ENCODE measurements at regions not wholly inside any gene's neighbourhood (a gene's known extent, or its start where the extent isn't known, plus 50 kb on each side); places are given as distances from the start of the nearest gene placed in this dataset.

DNA sequence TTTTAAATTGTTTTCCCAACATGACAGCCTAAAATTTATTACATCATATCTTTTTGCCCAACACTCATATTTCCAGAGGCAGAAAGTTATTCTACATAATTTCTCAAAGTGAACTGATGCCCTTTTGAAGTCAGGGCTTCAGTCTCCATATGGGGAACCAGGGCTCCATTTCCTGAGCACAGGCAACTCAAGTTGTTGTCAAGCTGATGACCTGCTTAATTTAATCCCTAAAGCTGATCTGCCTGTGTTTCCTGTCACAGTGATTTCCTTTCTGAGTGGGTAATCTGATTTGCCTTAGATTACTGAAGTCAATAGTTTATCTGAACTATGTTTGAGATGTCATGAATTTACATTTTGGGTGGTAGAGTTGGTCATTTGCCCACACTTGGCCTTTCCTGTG lies 932.1 kb upstream of the MANEA start:
- ATAC-seq, result no peak
- Histone ChIP-seq H3K27me3 (no peaks in the 10 kb centered on the region), H3K27ac (no peak overlapping the region), H3K4me1 (no peaks in the 10 kb centered on the region), H3K9me3 (no peaks in the 10 kb centered on the region), H3K4me3 (no peak overlapping the region), H3K36me3 (no peaks in the 10 kb centered on the region)
- TF ChIP-seq POLR2AphosphoS5 (IDR thresholded peaks at IDR 0.05) (no peak), EP300 (IDR thresholded peaks at IDR 0.05) (no peak), POLR2A (IDR thresholded peaks at IDR 0.05) (no peak)
- TF ChIP-seq, protein P1, sequence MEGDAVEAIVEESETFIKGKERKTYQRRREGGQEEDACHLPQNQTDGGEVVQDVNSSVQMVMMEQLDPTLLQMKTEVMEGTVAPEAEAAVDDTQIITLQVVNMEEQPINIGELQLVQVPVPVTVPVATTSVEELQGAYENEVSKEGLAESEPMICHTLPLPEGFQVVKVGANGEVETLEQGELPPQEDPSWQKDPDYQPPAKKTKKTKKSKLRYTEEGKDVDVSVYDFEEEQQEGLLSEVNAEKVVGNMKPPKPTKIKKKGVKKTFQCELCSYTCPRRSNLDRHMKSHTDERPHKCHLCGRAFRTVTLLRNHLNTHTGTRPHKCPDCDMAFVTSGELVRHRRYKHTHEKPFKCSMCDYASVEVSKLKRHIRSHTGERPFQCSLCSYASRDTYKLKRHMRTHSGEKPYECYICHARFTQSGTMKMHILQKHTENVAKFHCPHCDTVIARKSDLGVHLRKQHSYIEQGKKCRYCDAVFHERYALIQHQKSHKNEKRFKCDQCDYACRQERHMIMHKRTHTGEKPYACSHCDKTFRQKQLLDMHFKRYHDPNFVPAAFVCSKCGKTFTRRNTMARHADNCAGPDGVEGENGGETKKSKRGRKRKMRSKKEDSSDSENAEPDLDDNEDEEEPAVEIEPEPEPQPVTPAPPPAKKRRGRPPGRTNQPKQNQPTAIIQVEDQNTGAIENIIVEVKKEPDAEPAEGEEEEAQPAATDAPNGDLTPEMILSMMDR (IDR thresholded peaks at IDR 0.05), result no peak

DNA sequence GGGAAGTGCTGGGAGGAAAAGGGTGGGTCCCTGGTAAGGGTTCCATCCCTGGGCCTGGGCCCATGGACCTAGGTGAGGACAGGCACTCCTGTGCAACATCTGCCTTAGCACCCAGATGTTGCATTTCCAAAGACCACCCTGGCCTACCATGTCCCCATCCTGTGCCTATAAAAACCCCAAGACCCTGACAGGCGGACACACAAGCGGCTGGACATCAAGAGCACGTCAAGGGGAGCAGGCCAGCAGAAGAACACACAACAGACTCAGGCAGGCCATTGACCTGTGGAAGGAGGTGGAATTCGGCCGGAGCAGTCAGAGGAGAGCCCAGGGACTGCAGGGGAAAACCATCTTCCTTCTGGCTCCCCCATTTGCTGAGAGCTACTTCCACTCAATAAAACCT lies 937.8 kb upstream of the MANEA start:
- no peak for ATAC-seq

DNA sequence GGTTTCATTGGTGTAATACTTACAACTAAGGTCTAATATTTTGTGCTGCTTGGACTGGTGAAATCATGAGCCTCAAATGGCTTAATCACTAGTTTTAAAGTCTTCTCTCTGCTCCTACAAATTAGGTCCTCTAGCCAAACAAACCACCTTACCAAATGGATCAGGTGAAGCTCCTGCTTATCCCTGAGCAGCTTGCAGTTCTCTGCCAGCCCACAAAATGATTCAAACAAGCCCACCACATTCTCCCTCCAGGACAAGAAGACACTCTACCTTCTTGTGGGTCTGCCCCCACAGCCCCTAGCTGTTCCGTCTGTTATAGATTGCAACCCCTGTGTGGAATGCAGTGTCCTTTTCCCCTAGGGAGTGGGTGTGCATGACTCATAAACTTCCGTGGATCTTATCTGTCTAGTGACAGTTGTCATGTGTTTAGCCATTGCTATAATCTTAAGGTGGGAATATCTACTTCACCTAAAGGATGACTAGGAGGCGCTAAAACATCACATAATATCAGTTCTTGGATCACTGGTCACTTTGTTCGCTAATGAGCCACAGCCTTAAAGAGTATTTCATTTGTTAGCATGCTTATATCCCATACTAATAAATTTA lies 940.5 kb upstream of the MANEA start:
- H3K27me3 ChIP-seq, result no peaks in the 10 kb centered on the region
- no peaks in the 10 kb centered on the region for H3K4me1 ChIP-seq
- ATAC-seq, result no peak
- H3K36me3 ChIP-seq, result no peaks in the 10 kb centered on the region
- H3K4me3 ChIP-seq, result no peak overlapping the region
- TF ChIP-seq, protein P1 (IDR thresholded peaks at IDR 0.05), result no peak
- TF ChIP-seq POLR2A (IDR thresholded peaks at IDR 0.05), result no peak
- TF ChIP-seq EP300 (IDR thresholded peaks at IDR 0.05), result no peak
- no peak for TF ChIP-seq POLR2AphosphoS5 (IDR thresholded peaks at IDR 0.05)
- no peak overlapping the region for H3K27ac ChIP-seq
- no peaks in the 10 kb centered on the region for H3K9me3 ChIP-seq
- 23 to 27% methylated on average over 4 of the region's 4 CpGs for WGBS, 2 donors (ENCODE audit: low coverage in 1 of 2)

More for the DNA sequence above, 937.8 kb upstream of the MANEA start:
- 83% methylated on average over 5 of the region's 5 CpGs; no CpG with 5 or more reads in 1 of the 2 donors for WGBS, 2 donors (ENCODE audit: low coverage in 1 of 2)
- no peaks in the 10 kb centered on the region for H3K9me3 ChIP-seq
- no peak overlapping the region for H3K27ac ChIP-seq
- no peaks in the 10 kb centered on the region for H3K36me3 ChIP-seq
- H3K4me3 ChIP-seq, result no peak overlapping the region
- H3K27me3 ChIP-seq, result no peaks in the 10 kb centered on the region
- H3K4me1 ChIP-seq, result no peaks in the 10 kb centered on the region
- TF ChIP-seq POLR2AphosphoS5 (IDR thresholded peaks at IDR 0.05), result no peak

DNA sequence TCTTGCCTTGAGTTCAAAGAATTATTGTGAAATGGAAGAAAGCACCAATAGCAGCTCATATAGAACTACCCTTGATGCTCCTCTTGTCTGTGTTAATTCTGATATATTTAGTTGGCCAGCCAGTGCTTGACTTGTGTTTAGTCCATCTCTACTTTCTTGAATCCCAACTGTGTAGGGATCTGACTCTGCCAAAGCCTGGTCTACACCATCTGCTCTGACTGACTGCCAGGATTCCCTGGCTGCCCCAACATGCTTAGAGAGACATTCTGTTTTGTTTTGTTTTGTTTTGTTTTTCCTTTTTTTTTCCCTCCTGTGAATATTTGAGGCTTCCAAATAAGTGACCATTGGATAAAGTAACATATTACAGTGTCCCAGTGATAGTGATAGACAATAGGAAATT lies 953.7 kb upstream of the MANEA start:
- no peaks in the 10 kb centered on the region for H3K27me3 ChIP-seq
- no peaks in the 10 kb centered on the region for H3K4me1 ChIP-seq
- TF ChIP-seq POLR2AphosphoS5 (IDR thresholded peaks at IDR 0.05) (no peak), EP300 (IDR thresholded peaks at IDR 0.05) (no peak)
- no peak overlapping the region for H3K4me3 ChIP-seq
- H3K27ac ChIP-seq, result no peak overlapping the region
- H3K36me3 ChIP-seq, result no peaks in the 10 kb centered on the region
- ATAC-seq, result no peak
- no peaks in the 10 kb centered on the region for H3K9me3 ChIP-seq

DNA sequence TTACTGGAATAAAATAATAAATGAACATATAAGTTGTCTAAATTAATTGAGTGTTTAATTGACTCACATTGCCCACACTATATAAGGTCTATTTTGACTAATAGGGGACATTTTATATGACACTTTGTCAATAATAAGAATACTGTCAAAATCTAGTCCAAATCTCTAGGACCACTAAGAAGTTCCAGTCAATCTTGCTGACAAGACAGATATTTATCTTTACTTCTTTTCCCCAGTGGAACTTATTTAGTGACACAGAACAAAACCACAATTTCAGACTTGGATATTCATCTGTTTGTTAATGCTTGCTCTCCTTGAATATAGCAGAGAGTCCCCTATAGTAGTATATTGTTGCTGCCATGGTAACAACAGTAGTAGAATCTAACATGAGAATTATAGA lies 954.6 kb upstream of the MANEA start:
- ATAC-seq, result no peak
- no peak for TF ChIP-seq POLR2AphosphoS5 (IDR thresholded peaks at IDR 0.05)
- TF ChIP-seq, protein P1 (IDR thresholded peaks at IDR 0.05), result no peak
- TF ChIP-seq POLR2A (IDR thresholded peaks at IDR 0.05), result no peak
- TF ChIP-seq EP300 (IDR thresholded peaks at IDR 0.05), result no peak

DNA sequence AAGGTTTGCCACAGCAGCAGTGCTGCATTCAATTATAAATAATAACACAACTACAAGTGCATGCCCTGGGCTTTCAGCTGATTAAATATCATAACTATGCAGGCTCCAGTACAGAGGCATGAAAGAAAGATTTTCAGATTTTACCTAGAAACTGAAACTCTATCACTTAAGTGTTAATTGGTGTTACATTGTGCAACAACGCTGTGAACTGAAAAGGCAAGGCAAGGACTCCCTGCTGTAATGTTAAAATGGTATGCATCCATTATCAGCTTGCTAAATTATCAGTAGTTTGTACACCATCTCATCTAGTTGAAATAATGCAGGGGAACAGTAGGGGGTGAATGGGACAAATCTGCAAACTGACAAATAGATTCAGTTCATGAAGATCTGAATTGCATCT lies 976.7 kb upstream of the MANEA start:
- H3K36me3 ChIP-seq, result no peaks in the 10 kb centered on the region
- WGBS, 2 donors (ENCODE audit: low coverage in 1 of 2), result 46 to 78% methylated on average over 1 of the region's 1 CpG
- H3K4me1 ChIP-seq, result no peaks in the 10 kb centered on the region
- no peaks in the 10 kb centered on the region for H3K9me3 ChIP-seq
- H3K27ac ChIP-seq, result no peak overlapping the region
- no peak overlapping the region for H3K4me3 ChIP-seq
- TF ChIP-seq, protein P1 (IDR thresholded peaks at IDR 0.05), result no peak
- TF ChIP-seq POLR2AphosphoS5 (IDR thresholded peaks at IDR 0.05), result no peak
- TF ChIP-seq POLR2A (IDR thresholded peaks at IDR 0.05), result no peak
- no peak for TF ChIP-seq EP300 (IDR thresholded peaks at IDR 0.05)
- H3K27me3 ChIP-seq, result no peaks in the 10 kb centered on the region
- ATAC-seq, result no peak

More for the DNA sequence above, 954.6 kb upstream of the MANEA start:
- Histone ChIP-seq H3K4me1 (no peaks in the 10 kb centered on the region), H3K4me3 (no peak overlapping the region), H3K27ac (no peak overlapping the region), H3K27me3 (no peaks in the 10 kb centered on the region), H3K36me3 (no peaks in the 10 kb centered on the region), H3K9me3 (no peaks in the 10 kb centered on the region)
